HepG2 (cell line): ENCODE measurements at regions not wholly inside any gene's neighbourhood (a gene's known extent, or its start where the extent isn't known, plus 50 kb on each side); places are given as distances from the start of the nearest gene placed in this dataset.
"Not testable (repeated sequence)": the region's sequence is repeated elsewhere in the genome, so short reads cannot be mapped to it uniquely, and the experiment has no call there.

Source experiments
- ATAC-seq: fragments of 200-7000 bp; cut with Tn5 transposase; 3 replicates; pipeline ENCODE4 v1.9.1; 2020; ENCODE audit warnings: mild to moderate bottlenecking, moderate library complexity
- BruUV-seq: library from RNA; stranded (reverse); fragments of 400-500 nt; replicated peaks from 2 replicates; lab custom pipeline; 2021; lab: Mats Ljungman, UMichigan
- CTCF ChIA-PET: fragments of 300-600 bp; formaldehyde crosslinking; extraction: SDS; loops from one replicate; lab custom pipeline; 2021; ENCODE audit warnings: low total read pairs, inconsistent platforms, low intra/inter-chr PET ratio; lab: Yijun Ruan, JAX
- POLR2A ChIA-PET: fragments of 350-600 bp; sonication (Branson Sonifier 250); formaldehyde crosslinking; loops from one replicate; lab custom pipeline; 2020; ENCODE audit warnings: antibody characterized with exemption, inconsistent platforms; lab: Yijun Ruan, JAX
- DNase-seq: peaks from one replicate; pipeline ENCODE4 v3.0.0-alpha.2; 2015; ENCODE audit warnings: low spot score
- FAIRE-seq: peaks from 3 replicates; lab custom pipeline; 2011; peaks lifted over from hg19 to GRCh38; lab: Jason Lieb, UNC
- H2AFZ ChIP-seq: one replicate; pipeline ENCODE4 v1.6.1; 2011; ENCODE audit warnings: low read length, inconsistent platforms
- H3K27ac ChIP-seq: fragments of 300-600 bp; 3 replicates; pipeline ENCODE4 v1.8.0; 2011; ENCODE audit warnings: mixed run types, mild to moderate bottlenecking, mixed read lengths, low read length, inconsistent platforms; ENCODE audit not compliant: insufficient read depth; ENCODE audit errors: extremely low read length
- H3K27me3 ChIP-seq, 2 experiments: fragments of 200-600 bp in 1 of 2; 2 replicates in 1 of 2; 3 replicates in 1 of 2; pipeline versions ENCODE4 v1.6.0 to v1.8.0; 2011; ENCODE audit warnings: low read length in 2 of 2, mild to moderate bottlenecking in 2 of 2, moderate library complexity in 2 of 2, inconsistent platforms in 1 of 2; ENCODE audit not compliant: insufficient read depth in 2 of 2, control insufficient read depth in 1 of 2
- H3K36me3 ChIP-seq, 2 experiments: fragments of 200-600 bp in 1 of 2; replicated peaks in 1 of 2; 2 replicates in 1 of 2; 3 replicates in 1 of 2; pipeline versions ENCODE4 v1.5.1 to v1.8.0; 2011; ENCODE audit warnings: low read length in 2 of 2, inconsistent platforms in 1 of 2; ENCODE audit not compliant: insufficient read depth in 2 of 2, control insufficient read depth in 1 of 2
- H3K4me1 ChIP-seq: 2 replicates; pipeline ENCODE4 v1.5.1; 2012; ENCODE audit warnings: low read length, inconsistent platforms; ENCODE audit not compliant: insufficient read depth
- H3K4me2 ChIP-seq: 2 replicates; pipeline ENCODE4 v1.6.0; 2011; ENCODE audit warnings: low read depth, low read length, inconsistent platforms
- H3K4me3 ChIP-seq, 3 experiments: fragments of 200-600 bp in 1 of 3; sonication (generic), shearing (Covaris generic) in 1 of 3; replicated peaks in 1 of 3; 2 replicates each; pipeline ENCODE4 v1.5.1; 2011 to 2016; ENCODE audit warnings: low read length in 3 of 3, inconsistent platforms in 2 of 3, low read depth in 2 of 3, mild to moderate bottlenecking in 2 of 3, control low read depth in 1 of 3, mixed read lengths in 1 of 3; ENCODE audit not compliant: insufficient read depth in 1 of 3
- H3K79me2 ChIP-seq: one replicate; pipeline ENCODE4 v1.6.1; 2011; ENCODE audit warnings: low read length, inconsistent platforms; ENCODE audit not compliant: insufficient read depth
- H3K9ac ChIP-seq: 2 replicates; pipeline ENCODE4 v1.6.0; 2011; ENCODE audit warnings: mild to moderate bottlenecking, low read depth, low read length, inconsistent platforms; ENCODE audit not compliant: insufficient read depth
- H3K9me3 ChIP-seq: 2 replicates; pipeline ENCODE4 v1.5.1; 2012; ENCODE audit warnings: mild to moderate bottlenecking, low read length
- H4K20me1 ChIP-seq: 2 replicates; pipeline ENCODE4 v1.6.0; 2011; ENCODE audit warnings: inconsistent platforms, mild to moderate bottlenecking, low read length, moderate library complexity; ENCODE audit not compliant: insufficient read depth
- ELK4 ChIP-seq: sonication (generic); formaldehyde crosslinking; IDR thresholded peaks from 2 replicates; pipeline ENCODE4 v1.9.0; 2021; ENCODE audit warnings: missing genetic modification reagents, borderline replicate concordance
- HIVEP1 ChIP-seq: sonication (generic); formaldehyde crosslinking; IDR thresholded peaks from 2 replicates; pipeline ENCODE4 v1.4.0; 2020; ENCODE audit warnings: mild to moderate bottlenecking, missing genetic modification reagents
- ZNF350 ChIP-seq: sonication (generic); formaldehyde crosslinking; IDR thresholded peaks from 2 replicates; pipeline ENCODE4 v1.4.0; 2020; ENCODE audit warnings: mild to moderate bottlenecking, low read depth, missing genetic modification reagents, borderline replicate concordance
- WGBS: methylation state at CpG from one replicate; pipeline ENCODE4 v1.1.6; 2017; ENCODE audit warnings: low lambda C conversion rate; 5-methylcytosine and 5-hydroxymethylcytosine counted together
- in situ Hi-C: cut with HindIII; loops from 2 replicates; pipeline ENCODE4 v1.10.0; 2017; ENCODE audit warnings: low pct_unique_long_range_greater_than_20kb; ENCODE audit not compliant: extremely low pct_ligation_motif_present
- intact Hi-C: fragments of 100-400 bp; cut with micrococcal nuclease; formaldehyde crosslinking; loops from one replicate; pipeline ENCODE4 v1.10.0; 2022; ENCODE audit not compliant: unreplicated experiment

GRCh38 chr6:140264431-140264830 lies 890.0 kb upstream of the CITED2 start:
- ChIA-PET POLR2A (no interaction called here), CTCF (no interaction called here)
- intact Hi-C loops (no loop called here), in situ Hi-C loops (no loop called here)
- under 1% methylated on average over 3 of the region's 3 CpGs for WGBS
- Histone ChIP-seq H3K27ac (no peak overlapping the region), H3K9me3 (no peaks in the 10 kb centered on the region), H3K79me2 (no peaks in the 10 kb centered on the region), H3K36me3 (no peaks in the 10 kb centered on the region), H4K20me1 (no peaks in the 10 kb centered on the region), H3K9ac (no peak overlapping the region), H3K4me2 (no peak overlapping the region), H2AFZ (no peak overlapping the region), H3K4me3 (no peak overlapping the region), H3K27me3 (no peaks in the 10 kb centered on the region; a peak in 2 of 5 replicates), H3K4me1 (no peaks in the 10 kb centered on the region)
- no peak for ATAC-seq
- FAIRE-seq, result no peak
- no TSS peak for BruUV-seq
- no peak for TF ChIP-seq ZNF350
- TF ChIP-seq ELK4 (CRISPR knock-in tag), result no peak
- no peak for TF ChIP-seq HIVEP1
- no peak for DNase-seq

- BruUV-seq, DNase-seq, ATAC-seq, CTCF ChIA-PET, H4K20me1 ChIP-seq, H3K79me2 ChIP-seq, intact Hi-C loops, H3K9ac ChIP-seq, H3K9me3 ChIP-seq, H3K4me2 ChIP-seq, H2AFZ ChIP-seq, H3K27ac ChIP-seq, H3K4me3 ChIP-seq, H3K36me3 ChIP-seq, H3K27me3 ChIP-seq, in situ Hi-C loops, FAIRE-seq, POLR2A ChIA-PET, H3K4me1 ChIP-seq: not testable (repeated sequence)
- 42% methylated on average over 6 of the region's 6 CpGs for WGBS
Measured at GRCh38 chr6:140258302-140258701, 883.9 kb upstream of the CITED2 start.
